SK-N-SH treated with all-trans-retinoic acid at 6 μM for 48 hours (cell line): ENCODE measurements at regions not wholly inside any gene's neighbourhood (a gene's known extent, or its start where the extent isn't known, plus 50 kb on each side); places are given as distances from the start of the nearest gene placed in this dataset.

ENCODE experiments used
- ESRRG ChIP-seq: fragments of 250-450 bp; sonication (Bioruptor Pico); IDR thresholded peaks from 2 replicates; pipeline ENCODE4 v1.6.1; 2021; ENCODE audit warnings: mild to moderate bottlenecking
- RARB ChIP-seq: fragments of 250-450 bp; sonication (Bioruptor Pico); IDR thresholded peaks from 2 replicates; pipeline ENCODE4 v1.8.0; 2021; ENCODE audit warnings: mild to moderate bottlenecking, moderate library complexity
- TOX ChIP-seq: fragments of 250-450 bp; sonication (Bioruptor Pico); IDR thresholded peaks from 2 replicates; pipeline ENCODE4 v1.8.0; 2021; ENCODE audit warnings: mild to moderate bottlenecking, moderate library complexity, borderline replicate concordance
- ZNF8 ChIP-seq: fragments of 450-650 bp; formaldehyde crosslinking; IDR thresholded peaks from 2 replicates; pipeline ENCODE4 v1.5.0; 2020; ENCODE audit warnings: mild to moderate bottlenecking, moderate library complexity
- TF ChIP-seq, protein P1 (sequence below): fragments of 250-450 bp; sonication (Bioruptor Pico); IDR thresholded peaks from 2 replicates; pipeline ENCODE4 v1.5.0; 2020; ENCODE audit warnings: mild to moderate bottlenecking, moderate library complexity

DNA sequence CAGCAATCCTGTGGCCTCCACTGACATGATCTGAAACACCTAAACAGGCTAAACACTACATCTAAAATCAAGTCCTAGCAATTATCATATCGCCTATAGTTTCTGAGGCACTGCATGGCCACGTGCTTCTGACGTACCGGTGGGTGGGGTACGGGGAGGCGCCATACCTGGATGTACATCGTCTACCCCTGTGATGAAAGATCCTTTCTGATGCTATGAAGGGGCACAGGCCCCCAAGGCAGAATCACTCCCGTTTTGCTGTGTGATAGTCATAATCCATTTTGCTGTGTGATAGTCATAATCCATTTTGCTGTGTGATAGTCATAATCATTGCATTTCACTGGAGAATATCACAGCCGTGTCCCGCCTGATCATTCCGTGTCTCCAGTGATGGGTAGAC lies 118.7 kb upstream of the SOX1 start:
- TF ChIP-seq RARB: no peak
- no peak for TF ChIP-seq ESRRG (CRISPR knock-in tag)
- TF ChIP-seq, protein P1, sequence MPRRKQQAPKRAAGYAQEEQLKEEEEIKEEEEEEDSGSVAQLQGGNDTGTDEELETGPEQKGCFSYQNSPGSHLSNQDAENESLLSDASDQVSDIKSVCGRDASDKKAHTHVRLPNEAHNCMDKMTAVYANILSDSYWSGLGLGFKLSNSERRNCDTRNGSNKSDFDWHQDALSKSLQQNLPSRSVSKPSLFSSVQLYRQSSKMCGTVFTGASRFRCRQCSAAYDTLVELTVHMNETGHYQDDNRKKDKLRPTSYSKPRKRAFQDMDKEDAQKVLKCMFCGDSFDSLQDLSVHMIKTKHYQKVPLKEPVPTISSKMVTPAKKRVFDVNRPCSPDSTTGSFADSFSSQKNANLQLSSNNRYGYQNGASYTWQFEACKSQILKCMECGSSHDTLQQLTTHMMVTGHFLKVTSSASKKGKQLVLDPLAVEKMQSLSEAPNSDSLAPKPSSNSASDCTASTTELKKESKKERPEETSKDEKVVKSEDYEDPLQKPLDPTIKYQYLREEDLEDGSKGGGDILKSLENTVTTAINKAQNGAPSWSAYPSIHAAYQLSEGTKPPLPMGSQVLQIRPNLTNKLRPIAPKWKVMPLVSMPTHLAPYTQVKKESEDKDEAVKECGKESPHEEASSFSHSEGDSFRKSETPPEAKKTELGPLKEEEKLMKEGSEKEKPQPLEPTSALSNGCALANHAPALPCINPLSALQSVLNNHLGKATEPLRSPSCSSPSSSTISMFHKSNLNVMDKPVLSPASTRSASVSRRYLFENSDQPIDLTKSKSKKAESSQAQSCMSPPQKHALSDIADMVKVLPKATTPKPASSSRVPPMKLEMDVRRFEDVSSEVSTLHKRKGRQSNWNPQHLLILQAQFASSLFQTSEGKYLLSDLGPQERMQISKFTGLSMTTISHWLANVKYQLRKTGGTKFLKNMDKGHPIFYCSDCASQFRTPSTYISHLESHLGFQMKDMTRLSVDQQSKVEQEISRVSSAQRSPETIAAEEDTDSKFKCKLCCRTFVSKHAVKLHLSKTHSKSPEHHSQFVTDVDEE (CRISPR knock-in tag): no peak
- no peak for TF ChIP-seq ZNF8 (CRISPR knock-in tag)
- no peak for TF ChIP-seq TOX (CRISPR knock-in tag)
